HG02759 (cell line): ENCODE measurements at regions not wholly inside any gene's neighbourhood (a gene's known extent, or its start where the extent isn't known, plus 50 kb on each side); places are given as distances from the start of the nearest gene placed in this dataset.

ENCODE experiments used
- ATAC-seq: cut with Tn5 transposase; IDR thresholded peaks from one replicate; pipeline ENCODE4 v1.9.1; 2021; ENCODE audit warnings: mild to moderate bottlenecking, moderate library complexity; ENCODE audit not compliant: unreplicated experiment

DNA sequence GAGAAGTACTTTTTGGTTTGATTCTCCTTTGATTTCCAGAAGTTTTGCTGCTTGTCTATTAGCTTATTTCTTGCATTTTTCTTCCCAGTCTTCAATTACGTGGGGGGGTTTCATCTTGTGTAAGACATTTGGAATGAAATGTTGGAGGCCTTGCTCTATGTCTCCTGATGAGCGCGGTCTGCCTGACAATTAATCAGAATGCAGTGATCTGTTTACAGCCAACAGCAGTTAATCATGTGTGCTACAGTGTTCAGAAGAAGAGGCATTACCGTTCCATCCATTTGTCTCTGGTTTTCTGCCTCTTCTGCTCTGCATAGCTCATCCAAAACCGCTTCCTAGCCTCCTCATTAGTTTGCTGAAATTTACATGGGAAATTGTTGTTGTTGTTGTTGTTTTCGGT lies 134.4 kb upstream of the ST6GAL2 start:
- no peak for ATAC-seq

DNA sequence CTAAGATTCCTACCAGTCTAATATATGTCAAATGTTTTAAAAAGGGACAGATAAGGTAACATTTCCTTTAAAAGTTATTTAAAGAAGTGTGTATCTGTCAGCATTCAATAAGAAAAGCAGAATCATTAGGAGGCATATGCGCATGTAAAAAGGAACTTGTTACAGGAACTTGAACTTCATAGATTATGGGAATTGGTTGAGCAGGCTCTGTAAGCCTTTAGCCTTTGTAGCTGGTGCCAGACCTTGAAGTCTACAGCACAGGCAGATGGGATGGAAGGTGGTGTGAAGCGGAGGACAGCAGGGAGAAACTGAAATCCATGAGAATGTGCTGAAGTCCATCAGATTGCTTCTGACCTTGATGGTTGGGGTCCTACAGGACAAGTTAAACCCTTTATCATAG lies 138.3 kb upstream of the ST6GAL2 start:
- no peak for ATAC-seq

DNA sequence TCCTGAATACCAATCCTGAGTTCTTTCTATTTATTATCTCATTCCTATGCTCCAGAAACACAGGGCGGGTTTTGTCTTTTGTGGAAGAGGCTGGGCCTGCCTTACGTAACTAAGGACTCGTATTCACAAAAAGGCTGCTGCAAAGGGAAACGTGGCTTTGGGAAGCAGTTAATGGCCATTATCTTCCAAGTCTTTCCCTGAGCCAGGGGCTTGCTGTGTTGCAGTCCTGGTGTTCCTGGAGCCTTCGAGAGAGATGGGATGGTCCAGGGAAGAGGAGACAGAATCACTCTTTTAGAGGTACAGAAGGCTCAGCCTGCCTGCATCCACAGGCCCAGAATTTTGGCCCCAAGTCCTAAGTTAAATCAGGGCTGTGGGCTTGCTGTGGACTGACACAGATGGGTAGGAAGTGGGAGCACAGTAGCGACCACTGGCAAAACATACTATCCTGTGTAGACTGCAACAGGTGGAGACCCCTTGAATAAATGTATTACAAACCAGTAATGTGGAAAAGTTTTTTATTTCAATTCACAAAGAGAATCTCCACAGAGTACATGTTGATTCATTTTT lies 139.4 kb upstream of the ST6GAL2 start:
- ATAC-seq, result no peak

DNA sequence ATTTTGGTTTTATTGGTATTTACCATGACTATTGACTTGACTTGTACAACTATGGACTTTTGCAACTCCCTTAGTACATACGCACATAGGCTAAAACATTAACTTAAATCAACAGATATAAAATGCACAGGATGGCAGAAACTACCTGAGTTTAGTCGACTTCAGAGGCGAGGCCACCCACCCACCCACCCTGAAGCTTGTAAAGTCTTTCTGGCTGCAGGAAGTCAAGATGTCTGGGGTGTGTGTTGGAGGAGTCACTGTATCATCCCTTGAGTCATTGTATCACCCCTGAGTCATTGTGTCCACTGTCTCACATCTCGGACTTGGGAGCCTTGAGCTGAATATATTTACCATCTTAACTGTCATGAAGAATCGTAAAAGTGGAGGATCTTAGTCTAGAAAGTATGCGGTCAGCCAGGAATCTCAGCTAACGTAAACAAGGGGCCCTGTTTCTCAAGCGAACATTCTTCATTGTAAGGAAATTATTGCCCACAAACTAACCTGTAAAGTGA lies 140.0 kb upstream of the ST6GAL2 start:
- ATAC-seq, result no peak

DNA sequence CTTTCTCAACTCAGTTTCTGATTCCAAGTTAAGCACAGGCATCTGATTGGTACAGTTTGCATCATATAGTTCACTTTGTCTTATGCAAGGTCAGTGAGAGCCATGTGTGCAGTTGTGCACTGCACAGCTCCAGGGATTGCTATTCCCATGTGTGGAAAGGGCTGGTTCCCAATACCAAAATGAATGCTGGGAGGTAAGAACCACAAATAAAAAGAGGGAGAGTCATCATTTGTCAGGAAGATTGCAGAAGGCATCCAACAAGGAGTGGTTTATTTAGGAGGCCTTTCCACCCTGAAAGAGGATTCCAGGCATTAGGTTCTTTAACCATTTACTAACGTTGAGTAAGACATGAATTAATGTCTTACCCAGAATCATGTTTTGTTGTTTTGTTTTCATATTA lies 141.2 kb upstream of the ST6GAL2 start:
- ATAC-seq, result no peak

DNA sequence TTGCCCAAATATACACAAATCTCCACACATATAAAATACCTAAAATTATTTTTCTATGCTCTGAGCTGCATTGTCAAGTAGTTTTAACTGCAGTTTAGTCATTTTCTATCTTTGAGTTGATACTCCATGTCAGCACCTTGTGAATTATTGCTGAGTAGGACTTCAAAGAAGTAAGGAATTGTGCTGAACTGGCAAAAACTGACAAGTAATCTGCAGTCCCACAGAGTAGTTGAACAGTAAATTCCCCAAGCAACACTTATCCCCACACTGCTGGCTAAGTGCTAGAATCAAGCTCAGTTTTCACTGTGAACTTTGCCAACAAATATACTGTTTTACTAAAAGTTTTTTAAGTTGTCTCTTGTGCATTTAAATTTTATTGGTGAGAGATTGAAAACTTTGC lies 141.8 kb upstream of the ST6GAL2 start:
- ATAC-seq, result no peak

DNA sequence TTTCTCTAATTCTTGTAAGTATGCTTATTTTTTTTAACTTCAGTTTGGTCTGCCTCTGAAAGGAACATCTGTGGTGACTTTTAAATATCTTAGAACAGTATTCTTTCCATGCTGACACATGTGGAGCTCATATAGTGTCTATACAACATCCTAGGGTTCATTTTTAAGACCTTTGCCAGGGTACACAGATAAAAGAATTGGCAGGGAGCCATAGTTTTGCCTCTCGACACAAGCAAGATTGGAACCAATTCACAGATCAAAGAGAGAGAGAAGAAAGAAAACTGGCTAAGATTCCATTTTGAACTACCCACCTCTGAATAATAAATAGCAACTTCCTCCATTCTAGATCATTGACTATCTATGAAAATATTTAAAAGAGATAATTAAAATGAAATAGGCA lies 142.7 kb upstream of the ST6GAL2 start:
- no peak for ATAC-seq

DNA sequence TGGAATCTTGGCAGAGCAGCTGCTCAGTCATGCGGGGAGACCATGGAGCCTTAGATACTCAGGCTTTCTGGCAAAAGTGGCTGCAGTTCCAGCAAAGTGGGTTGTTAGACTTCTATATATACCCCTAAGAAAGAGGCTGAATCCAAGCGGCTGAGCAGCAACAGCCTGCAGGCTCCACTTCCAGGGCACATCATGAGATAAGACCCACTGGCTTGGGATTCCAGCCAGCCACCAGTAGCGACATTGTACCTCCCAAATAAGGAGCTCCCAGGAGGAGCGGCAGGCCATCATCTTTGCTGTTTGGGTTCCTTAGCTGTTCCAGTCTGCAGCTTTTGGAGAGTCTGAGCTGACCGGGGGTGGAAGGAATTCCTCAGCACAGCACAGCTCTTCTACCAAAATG lies 150.3 kb upstream of the ST6GAL2 start:
- no peak for ATAC-seq

DNA sequence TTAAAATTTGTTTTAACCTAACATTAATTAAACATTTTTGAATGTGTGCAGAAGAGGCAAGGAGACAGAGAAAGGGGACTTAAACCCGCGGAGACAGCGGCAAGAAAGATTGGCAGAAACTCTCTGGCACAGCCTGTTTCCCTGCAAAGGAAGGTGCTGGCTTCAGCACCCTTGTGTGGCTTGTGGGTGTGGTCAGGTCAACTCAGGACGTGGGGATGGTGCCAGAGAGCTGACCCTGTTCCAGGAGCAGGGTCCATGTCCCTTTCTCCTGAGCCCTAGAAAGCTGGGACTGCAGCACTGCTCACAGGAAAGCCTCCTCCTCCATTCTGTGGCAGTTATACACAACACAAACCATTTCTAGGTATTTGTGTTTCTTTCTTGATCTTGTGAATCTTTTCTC lies 176.2 kb upstream of the ST6GAL2 start:
- ATAC-seq, result no peak

DNA sequence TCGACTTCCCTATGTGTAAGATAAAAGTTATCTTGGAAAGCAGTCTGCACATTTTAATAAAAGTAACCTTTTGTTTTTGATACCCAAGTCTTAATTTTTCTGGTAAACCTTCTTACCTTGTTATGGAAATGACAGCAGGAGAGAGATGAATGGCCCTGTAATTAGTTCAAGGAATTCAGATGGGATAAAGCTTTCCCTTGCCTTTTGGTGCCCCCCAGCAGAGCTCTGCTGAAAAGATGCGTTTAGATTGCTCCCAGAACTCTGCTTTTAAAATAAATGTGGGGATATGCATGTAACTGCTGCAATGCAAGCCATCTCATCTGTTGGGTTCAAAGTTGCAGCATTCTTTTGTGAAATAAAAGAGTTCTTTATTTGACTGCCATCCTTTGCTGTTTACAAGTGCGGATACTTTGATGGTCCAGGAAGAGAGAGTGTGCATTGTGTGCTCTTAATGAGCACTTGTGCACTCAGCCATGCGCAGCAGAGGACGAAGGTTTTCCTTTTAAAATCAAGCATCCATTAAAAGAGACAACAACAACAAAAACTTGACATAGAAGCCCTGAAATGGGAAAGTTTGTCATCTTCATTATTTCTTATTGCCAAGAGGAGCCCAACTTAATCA lies 176.7 kb upstream of the ST6GAL2 start:
- ATAC-seq, result no peak

DNA sequence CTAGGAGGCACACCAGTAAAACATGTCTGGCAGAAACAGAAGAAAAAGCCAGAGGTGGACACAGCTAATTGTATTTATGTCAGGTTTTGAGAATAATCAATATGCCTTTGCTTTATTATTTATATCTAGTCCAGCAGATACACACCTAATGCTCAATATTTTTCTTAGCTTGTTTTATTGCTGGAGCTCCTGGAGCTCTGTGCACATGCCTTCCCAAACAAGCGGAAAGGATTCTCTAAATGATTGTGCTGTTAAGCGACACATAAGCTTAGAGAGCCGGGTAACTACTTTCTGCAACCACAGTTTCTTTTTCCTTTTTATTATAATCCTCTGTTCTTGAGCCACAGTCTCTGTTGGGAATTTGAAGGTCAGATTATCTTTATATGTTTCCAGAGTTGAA lies 177.3 kb upstream of the ST6GAL2 start:
- ATAC-seq, result no peak

DNA sequence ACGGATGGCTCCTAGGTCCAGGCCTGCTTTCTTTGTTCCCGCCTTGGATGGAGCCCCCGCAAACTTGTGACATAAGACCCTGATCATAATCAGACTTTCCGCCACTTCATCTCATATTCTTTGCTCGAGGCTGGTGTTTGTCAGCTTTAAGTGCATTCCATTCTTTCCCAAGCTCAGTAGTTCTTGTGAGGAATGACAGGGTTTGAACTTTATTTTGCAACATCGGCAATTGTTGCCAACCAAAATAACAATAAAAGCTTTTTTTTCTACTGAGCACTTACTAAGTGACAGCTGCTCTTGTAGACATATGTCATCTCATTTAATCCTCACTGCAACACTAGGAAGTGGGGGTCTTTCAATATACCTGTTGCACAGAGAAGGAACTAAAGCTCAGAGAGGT lies 178.8 kb upstream of the ST6GAL2 start:
- no peak for ATAC-seq

DNA sequence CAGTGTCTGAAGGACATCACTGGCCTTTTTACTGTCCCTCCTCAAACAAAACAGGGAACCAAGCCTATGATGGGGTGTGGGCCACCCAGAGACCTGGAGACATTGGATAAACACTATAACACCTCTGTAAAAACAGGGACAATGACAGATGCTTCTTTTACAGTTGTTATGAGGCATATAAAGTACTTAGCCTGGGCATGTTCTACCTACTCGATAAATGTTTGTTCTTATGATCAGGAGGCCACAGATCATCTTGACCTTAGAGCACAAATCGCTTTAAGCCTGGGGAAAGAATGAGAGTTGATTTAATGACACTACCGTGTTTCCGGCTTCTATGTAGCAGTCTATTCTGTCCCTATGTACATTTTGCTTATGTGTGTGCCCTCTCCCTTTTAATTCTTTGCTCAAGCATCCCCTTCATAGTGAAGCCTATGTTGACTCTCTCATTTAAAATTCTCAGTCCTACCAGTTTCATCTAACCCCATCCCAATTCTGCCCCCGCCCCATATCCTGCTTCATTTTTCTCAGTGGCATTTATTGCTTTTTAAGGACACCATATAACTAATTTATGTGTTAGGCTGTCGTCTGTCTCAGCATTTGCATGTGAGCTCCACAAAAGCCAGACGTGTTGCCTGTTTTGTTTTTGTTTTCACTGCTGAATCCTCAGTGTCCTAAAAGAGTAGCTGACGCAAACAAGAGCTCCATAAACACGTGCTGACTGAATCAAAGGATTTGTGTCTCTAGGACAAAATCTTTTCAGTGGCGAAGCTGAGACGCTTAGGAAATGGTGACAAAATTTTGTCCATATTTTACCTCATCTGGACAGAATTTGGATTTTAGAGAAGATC lies 182.3 kb upstream of the ST6GAL2 start:
- no peak for ATAC-seq

DNA sequence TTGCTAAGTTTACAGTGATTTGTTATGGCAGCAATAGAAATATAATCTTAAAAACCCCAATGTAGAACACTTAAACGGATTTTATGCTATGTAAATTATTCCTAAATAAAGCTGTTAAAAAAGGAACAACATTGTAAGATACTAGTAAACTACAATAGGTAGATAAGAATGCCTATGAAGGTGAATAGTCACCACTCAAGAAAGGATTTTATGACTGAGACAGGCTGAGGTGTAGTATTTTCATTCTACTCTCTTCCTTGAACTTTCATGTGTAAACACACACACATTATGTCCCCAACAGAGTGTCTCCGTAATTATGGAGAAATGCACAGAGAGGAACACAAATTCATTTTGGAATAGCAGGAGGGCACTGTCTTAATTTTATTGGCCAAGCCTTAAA lies 183.9 kb upstream of the ST6GAL2 start:
- ATAC-seq, result no peak

DNA sequence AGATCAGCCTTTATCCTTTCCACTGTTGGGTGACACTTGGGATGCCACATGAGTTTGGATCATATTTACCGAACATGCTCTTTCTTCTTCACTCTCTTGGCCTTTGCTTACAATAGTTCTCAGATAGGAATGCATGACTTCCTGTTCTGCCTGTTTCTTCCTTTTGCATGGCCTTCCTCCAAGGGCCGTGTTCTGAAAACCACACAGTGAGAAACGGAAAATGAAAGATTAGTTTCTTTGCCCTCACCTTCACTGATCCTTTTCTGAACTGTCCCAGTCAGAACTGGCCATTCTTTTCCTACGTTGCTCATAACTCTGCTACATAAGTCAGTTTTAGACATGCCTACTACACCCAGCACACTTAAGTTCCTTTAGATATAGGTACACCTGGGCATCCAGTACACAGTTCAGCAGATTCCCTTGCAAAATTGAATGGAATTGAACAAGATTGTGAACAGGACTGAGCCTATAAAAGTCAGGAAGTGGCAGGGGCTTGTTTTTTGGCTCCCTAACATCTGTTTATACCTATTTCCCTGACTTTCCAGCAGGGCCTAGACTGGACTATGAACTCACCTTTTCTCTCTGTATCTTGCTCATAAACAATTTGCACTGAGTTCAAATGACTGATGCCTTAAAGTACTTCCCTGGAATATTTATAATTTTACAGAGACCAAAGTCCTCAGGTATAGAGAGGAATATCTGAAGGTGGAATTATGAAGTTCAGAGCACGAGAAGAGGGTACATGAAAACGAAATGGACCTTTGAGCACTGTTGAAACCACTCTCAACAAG lies 186.4 kb upstream of the ST6GAL2 start:
- no peak for ATAC-seq

DNA sequence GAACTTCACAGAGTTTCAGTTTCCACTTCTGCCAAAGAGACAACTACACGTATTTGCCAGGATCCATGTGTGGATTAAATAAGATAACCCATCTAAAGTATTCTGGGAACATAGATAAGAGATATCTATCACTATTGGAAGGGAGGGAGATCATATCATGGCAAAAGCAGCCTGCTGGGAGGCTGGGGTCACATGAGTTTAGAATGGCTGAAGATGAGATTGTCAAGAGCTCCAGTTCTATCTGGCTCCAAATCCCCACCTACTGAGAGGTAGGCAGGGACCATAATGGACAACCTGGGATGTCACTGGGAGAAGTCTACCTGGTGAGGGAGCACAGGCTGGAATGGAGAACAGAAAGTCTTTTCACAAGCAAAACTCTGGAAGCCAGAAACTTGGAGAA lies 192.6 kb upstream of the ST6GAL2 start:
- no peak for ATAC-seq

DNA sequence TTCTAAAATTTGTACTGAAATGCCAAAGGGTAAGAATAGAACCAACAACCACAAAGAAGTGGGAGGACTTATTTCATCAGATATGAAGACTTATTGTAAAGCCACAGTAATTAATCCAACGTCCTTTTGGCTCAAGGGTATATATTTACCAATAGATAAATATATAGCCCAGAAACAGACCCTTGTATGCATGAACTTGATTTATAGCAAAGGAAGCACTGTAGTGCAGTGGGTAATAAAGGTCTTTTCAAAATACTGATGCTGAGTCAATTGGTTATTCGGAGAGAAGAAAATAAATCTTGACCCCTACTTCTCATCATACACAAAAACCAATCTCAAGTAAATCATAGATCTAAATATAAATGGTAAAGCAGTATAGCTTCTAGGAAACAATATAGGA lies 200.5 kb upstream of the ST6GAL2 start:
- no peak for ATAC-seq

DNA sequence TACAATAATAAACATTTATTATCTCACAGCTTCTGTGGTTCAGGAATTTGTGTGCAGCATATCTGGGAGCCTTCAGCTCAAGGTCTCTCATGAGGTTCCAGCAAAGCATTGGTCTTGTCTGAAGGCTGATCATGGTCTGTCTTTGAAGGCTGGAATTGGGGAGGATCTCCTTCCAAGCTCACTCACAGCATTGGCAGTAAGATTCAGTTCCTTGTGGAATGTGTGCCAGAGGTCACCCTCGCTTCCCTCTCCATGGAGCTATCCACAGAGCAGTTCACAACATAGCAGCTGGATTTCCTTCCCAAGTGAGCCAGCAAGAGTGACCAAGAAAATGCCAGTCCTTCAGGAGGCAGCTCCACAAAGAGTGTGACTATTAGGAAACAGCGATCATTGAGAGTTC lies 202.2 kb upstream of the ST6GAL2 start:
- ATAC-seq, result no peak

DNA sequence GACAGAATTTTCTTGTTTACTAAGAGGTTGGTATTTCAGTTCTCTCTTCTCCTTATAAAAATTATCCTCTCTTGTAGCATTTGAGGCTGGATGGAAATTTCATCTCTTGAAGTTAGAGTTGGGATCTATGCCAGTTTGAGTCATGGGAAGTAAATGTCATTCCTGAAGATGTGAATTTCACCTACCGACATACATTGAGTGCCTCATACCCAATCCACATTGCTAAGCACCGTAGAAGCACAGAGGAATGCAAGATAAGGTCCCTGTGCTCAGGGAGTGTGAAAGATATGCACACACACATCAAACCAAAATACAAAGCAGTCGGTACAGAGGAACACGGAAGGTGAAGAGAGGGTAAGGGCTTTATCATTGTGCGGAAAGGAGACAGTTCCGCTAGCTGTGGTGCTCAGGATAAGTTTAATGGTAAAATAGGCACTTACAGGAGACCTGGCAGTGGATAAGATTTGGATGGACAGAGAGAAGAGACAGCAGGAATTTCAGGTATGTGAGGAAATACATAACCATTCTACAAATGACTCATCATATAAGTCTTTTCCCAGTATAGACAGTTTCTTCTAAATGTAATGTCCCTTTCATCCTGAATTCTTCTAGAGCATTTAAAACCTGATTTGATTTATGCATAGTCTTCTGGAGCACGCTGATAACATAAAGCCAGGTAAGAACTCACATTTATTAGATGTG lies 205.3 kb upstream of the ST6GAL2 start:
- no peak for ATAC-seq

DNA sequence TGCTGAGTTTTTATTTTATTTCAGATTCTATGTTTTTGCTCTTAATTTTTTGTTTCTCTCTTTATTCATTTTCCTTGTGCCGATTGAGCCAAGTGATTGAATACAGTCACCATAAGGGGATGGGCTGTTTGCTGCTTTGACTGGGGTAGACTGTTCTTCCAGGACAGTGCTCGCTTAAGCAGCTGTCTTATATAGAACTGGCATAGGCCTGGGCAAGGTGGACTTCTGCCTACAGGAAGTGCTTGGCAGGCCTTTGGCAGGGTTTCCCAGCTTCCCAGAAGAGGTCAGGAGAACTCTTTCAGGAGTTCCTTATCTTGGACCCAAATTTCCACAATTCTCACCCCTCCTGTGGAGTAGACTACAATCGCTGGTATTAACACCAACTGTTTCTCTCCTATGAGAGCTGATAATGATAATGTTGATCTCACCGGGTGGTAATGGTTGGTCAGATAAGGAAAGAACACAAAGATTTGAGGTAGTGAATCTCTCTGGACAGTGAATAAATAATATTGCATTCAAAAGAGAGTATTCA lies 207.5 kb upstream of the ST6GAL2 start:
- no peak for ATAC-seq
